Skin of body (tissue), 1 donor: ENCODE measurements at regions not wholly inside any gene's neighbourhood (a gene's known extent, or its start where the extent isn't known, plus 50 kb on each side); places are given as distances from the start of the nearest gene placed in this dataset.
"Not testable (repeated sequence)": the region's sequence is repeated elsewhere in the genome, so short reads cannot be mapped to it uniquely, and the experiment has no call there.

Source experiments
- DNase-seq: peaks from one replicate; lab custom pipeline; 2025; lab: John Stamatoyannopoulos, UW

GRCh38 chr2:16060936-16061338, 120.6 kb downstream of the MYCN start:
- no peak for DNase-seq

GRCh38 chr2:16060125-16060935, 120.0 kb downstream of the MYCN start:
- DNase-seq: no peak

- DNase-seq: no peak
Measured at GRCh38 chr2:16059393-16060016, 119.2 kb downstream of the MYCN start.

GRCh38 chr2:16058747-16059358, 118.5 kb downstream of the MYCN start:
- DNase-seq: no peak

GRCh38 chr2:16058256-16058655, 117.9 kb downstream of the MYCN start:
- DNase-seq: no peak

- no peak for DNase-seq
Measured at GRCh38 chr2:16057661-16058060, 117.3 kb downstream of the MYCN start.

- DNase-seq: no peak
Measured at GRCh38 chr2:16055848-16056580, 115.7 kb downstream of the MYCN start.

- DNase-seq: no peak
Measured at GRCh38 chr2:16053437-16054257, 113.3 kb downstream of the MYCN start.

- not testable (repeated sequence) for DNase-seq
Measured at GRCh38 chr2:16052571-16053052, 112.3 kb downstream of the MYCN start.

GRCh38 chr2:16051841-16052564, 111.7 kb downstream of the MYCN start:
- DNase-seq: no peak

- no peak for DNase-seq
Measured at GRCh38 chr2:16050908-16051489, 110.6 kb downstream of the MYCN start.

- no peak for DNase-seq
Measured at GRCh38 chr2:16050261-16050907, 110.0 kb downstream of the MYCN start.

- no peak for DNase-seq
Measured at GRCh38 chr2:16049406-16049805, 109.1 kb downstream of the MYCN start.

GRCh38 chr2:16048466-16048865, 108.1 kb downstream of the MYCN start:
- no peak for DNase-seq

GRCh38 chr2:16047701-16048100, 107.4 kb downstream of the MYCN start:
- no peak for DNase-seq

- DNase-seq: no peak
Measured at GRCh38 chr2:16046649-16047048, 106.3 kb downstream of the MYCN start.

- no peak for DNase-seq
Measured at GRCh38 chr2:16045653-16046352, 105.5 kb downstream of the MYCN start.

GRCh38 chr2:16044946-16045456, 104.7 kb downstream of the MYCN start:
- DNase-seq: no peak
